Fibroblast of pulmonary artery (primary cell): ENCODE measurements at regions not wholly inside any gene's neighbourhood (a gene's known extent, or its start where the extent isn't known, plus 50 kb on each side); places are given as distances from the start of the nearest gene placed in this dataset.
"Not testable (repeated sequence)": the region's sequence is repeated elsewhere in the genome, so short reads cannot be mapped to it uniquely, and the experiment has no call there.

Source experiments
- DNase-seq: peaks from one replicate; pipeline ENCODE4 v3.0.0-alpha.2; 2010; ENCODE audit warnings: low read depth
- H3K4me3 ChIP-seq: replicated peaks from 2 replicates; pipeline ENCODE4 v1.5.1; 2011; ENCODE audit warnings: low read depth, mild to moderate bottlenecking, control low read depth, low read length, moderate library complexity
- CTCF ChIP-seq: IDR thresholded peaks from 2 replicates; pipeline ENCODE4 v1.5.1; 2011; ENCODE audit warnings: mild to moderate bottlenecking, control low read depth, low read length, inconsistent platforms; ENCODE audit errors: missing control alignments

- H3K4me3 ChIP-seq, result no peak overlapping the region
- peak; percentile 17 for DNase-seq
- no peak for TF ChIP-seq CTCF
Observed at GRCh38 chr4:125184116-125184515, 130.6 kb upstream of the FAT4 start.

GRCh38 chr4:125181804-125182203 lies 133.0 kb upstream of the FAT4 start:
- no peak for DNase-seq
- no peak overlapping the region for H3K4me3 ChIP-seq
- no peak for TF ChIP-seq CTCF

DNA sequence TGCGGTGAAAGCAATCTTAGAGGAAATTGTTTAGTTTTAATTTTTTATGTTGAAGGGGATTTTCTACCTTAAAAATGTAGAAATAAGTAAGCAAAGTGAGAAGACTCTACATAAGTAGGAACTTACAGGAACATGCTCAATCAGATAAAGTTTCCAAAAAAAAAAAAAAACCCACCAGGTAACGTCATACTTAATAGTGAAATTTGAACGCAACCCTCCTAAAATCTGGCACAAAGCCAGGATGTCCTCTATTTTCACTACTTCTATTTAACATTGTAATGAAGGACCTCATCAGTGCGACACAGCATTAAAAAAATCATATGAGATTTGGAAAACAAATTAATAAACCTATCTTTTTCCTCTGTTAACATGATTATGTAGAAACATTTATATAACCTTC lies 135.0 kb upstream of the FAT4 start:
- no peak for TF ChIP-seq CTCF
- H3K4me3 ChIP-seq, result no peak overlapping the region
- no peak for DNase-seq

DNA sequence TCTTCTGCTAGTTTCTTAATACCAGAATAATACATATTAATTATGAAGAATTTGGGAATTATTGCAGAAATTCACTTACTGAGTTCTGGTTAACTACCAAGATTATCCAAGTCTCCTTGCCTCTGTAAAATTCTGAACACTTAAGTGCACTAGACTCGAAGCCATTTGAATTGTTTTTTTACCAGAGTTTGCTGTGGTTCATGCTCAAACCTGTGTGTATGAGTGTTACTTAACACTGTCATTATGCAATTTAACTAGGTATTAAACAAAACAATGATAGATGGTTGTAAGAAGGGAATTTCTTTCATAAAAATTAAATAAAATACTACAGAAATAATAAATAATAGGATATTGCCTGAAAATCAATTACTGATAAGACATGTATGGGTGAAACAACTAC lies 145.6 kb upstream of the FAT4 start:
- TF ChIP-seq CTCF, result no peak
- no peak for DNase-seq
- no peak overlapping the region for H3K4me3 ChIP-seq

GRCh38 chr4:125168531-125168930 lies 146.2 kb upstream of the FAT4 start:
- TF ChIP-seq CTCF, result no peak
- peak; percentile 31 for DNase-seq
- H3K4me3 ChIP-seq, result no peak overlapping the region

- DNase-seq, H3K4me3 ChIP-seq: not testable (repeated sequence)
Observed at GRCh38 chr4:125166012-125166411, 148.7 kb upstream of the FAT4 start.

DNA sequence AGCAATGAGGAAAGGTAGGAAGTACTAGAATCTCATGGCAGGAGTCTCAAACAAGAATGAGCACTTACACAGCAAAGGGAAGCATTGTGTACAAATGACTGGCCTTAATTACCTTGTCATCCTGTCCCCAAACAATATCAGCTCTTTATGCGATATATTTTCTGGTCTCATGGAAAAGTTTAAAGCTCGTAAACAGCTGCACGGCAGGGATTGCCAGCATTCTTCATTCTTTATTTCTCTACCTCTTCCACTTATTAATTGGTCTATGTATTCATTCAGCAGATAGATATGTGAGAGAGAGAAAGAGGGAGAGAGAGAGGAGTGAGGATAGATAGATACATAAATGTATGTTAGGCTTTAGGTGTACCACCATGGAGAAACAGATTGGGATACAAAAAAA lies 155.8 kb upstream of the FAT4 start:
- no peak for DNase-seq
- TF ChIP-seq CTCF, result no peak
- no peak overlapping the region for H3K4me3 ChIP-seq

DNA sequence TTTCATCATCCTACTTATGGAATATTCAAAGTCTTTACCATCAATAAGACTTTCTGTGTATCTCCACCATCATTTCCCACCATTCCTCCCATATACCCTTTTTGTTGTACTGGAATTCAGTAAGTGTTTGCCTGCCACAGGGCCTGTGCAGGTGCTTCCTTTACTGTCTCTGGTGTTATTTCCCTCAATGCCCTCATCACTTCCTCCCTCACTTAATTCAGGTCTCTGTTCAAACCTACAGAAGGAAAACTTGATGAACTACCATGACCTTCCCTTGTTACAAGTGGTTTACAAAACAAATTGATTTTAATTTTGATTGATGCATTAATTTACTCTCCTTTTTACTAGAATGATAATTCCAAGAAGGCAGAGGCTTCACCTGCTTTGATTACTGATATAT lies 159.5 kb upstream of the FAT4 start:
- no peak overlapping the region for H3K4me3 ChIP-seq
- no peak for DNase-seq
- no peak for TF ChIP-seq CTCF
